Loucy (cell line): ENCODE measurements at regions not wholly inside any gene's neighbourhood (a gene's known extent, or its start where the extent isn't known, plus 50 kb on each side); places are given as distances from the start of the nearest gene placed in this dataset.

Experiments
- CTCF ChIP-seq: fragments of 200-600 bp; sonication (generic); conservative IDR thresholded peaks from 2 replicates; pipeline ENCODE4 v1.5.1; 2014; ENCODE audit warnings: mild to moderate bottlenecking, antibody characterized with exemption, low read length
- EZH2phosphoT487 ChIP-seq: fragments of 200-600 bp; IDR thresholded peaks from 2 replicates; pipeline ENCODE4 v1.6.1; 2018; ENCODE audit warnings: antibody characterized with exemption, mild to moderate bottlenecking, moderate library complexity, borderline replicate concordance

- TF ChIP-seq CTCF (no peak), EZH2phosphoT487 (no peak)
These were observed 375.0 kb upstream of the SLC35B3 start for GRCh38 chr6:8810325-8810724.
